Endodermal cell (in vitro differentiated cells): ENCODE measurements at regions not wholly inside any gene's neighbourhood (a gene's known extent, or its start where the extent isn't known, plus 50 kb on each side); places are given as distances from the start of the nearest gene placed in this dataset.
A peak's percentile ranks its signal among the peaks of the same experiment; 100 is the strongest.

ENCODE experiments used
- DNase-seq: peaks from one replicate; pipeline ENCODE4 v3.0.0-alpha.2; 2017
- H3K27ac ChIP-seq: 2 replicates; pipeline ENCODE4 v1.5.1; 2013; ENCODE audit warnings: mild to moderate bottlenecking, low read depth, low read length, moderate library complexity
- H3K27me3 ChIP-seq: 2 replicates; pipeline ENCODE4 v1.6.1; 2013; ENCODE audit warnings: mild to moderate bottlenecking, low read length, moderate library complexity; ENCODE audit not compliant: insufficient read depth, control insufficient read depth, poor library complexity, severe bottlenecking
- H3K36me3 ChIP-seq: 2 replicates; pipeline ENCODE4 v1.7.0; 2013; ENCODE audit warnings: mild to moderate bottlenecking, low read length, moderate library complexity; ENCODE audit not compliant: control insufficient read depth, insufficient read depth
- H3K4me1 ChIP-seq: one replicate; pipeline ENCODE4 v1.7.0; 2013; ENCODE audit warnings: low read length; ENCODE audit not compliant: control insufficient read depth, insufficient read depth
- H3K4me3 ChIP-seq: 2 replicates; pipeline ENCODE4 v1.5.1; 2013; ENCODE audit warnings: mild to moderate bottlenecking, low read length, moderate library complexity
- H3K9ac ChIP-seq: 2 replicates; pipeline ENCODE4 v1.6.1; 2013; ENCODE audit warnings: mild to moderate bottlenecking, low read length, moderate library complexity; ENCODE audit not compliant: poor library complexity, severe bottlenecking; ENCODE audit errors: extremely low read depth
- H3K9me3 ChIP-seq: 2 replicates; pipeline ENCODE4 v1.6.1; 2013; ENCODE audit warnings: mild to moderate bottlenecking, low read length, moderate library complexity; ENCODE audit not compliant: control insufficient read depth
- H3K27ac Mint-ChIP-seq: 2 replicates; pipeline ENCODE4 v1.8.0; 2020; ENCODE audit warnings: mixed read lengths
- H3K27me3 Mint-ChIP-seq: 2 replicates; pipeline ENCODE4 v1.8.0; 2021; ENCODE audit warnings: mild to moderate bottlenecking, mixed read lengths; ENCODE audit not compliant: insufficient read depth
- H3K36me3 Mint-ChIP-seq: 2 replicates; pipeline ENCODE4 v1.8.0; 2020; ENCODE audit warnings: low read depth, mixed read lengths
- H3K4me1 Mint-ChIP-seq: 2 replicates; pipeline ENCODE4 v1.8.0; 2020; ENCODE audit warnings: mixed read lengths
- H3K4me3 Mint-ChIP-seq: 2 replicates; pipeline ENCODE4 v1.8.0; 2020; ENCODE audit warnings: mild to moderate bottlenecking, moderate library complexity, mixed read lengths
- H3K9me3 Mint-ChIP-seq: 2 replicates; pipeline ENCODE4 v1.8.0; 2020; ENCODE audit warnings: mild to moderate bottlenecking, mixed read lengths
- CTCF ChIP-seq: fragments of 200-600 bp; sonication (generic); conservative IDR thresholded peaks from 2 replicates; pipeline ENCODE4 v1.5.0; 2021; ENCODE audit warnings: antibody characterized with exemption, mild to moderate bottlenecking
- WGBS, 2 experiments: methylation state at CpG; one replicate each; pipeline versions ENCODE4 v1.1.5 to v1.1.7; 2013; ENCODE audit warnings: missing lambda C conversion rate in 2 of 2, mixed read lengths in 1 of 2; ENCODE audit not compliant: insufficient coverage in 1 of 2, insufficient read length in 1 of 2; 5-methylcytosine and 5-hydroxymethylcytosine counted together

GRCh38 chr6:118710616-118711015 is 59.2 kb upstream of the CEP85L start:
- Mint-ChIP-seq H3K27ac (no peak overlapping the region), H3K27me3 (no peaks in the 10 kb centered on the region), H3K4me1 (peaks cover 27% of the 10 kb centered on the region), H3K9me3 (no peaks in the 10 kb centered on the region), H3K36me3 (no peaks in the 10 kb centered on the region), H3K4me3 (no peak overlapping the region)
- DNase-seq, result no peak
- H3K27ac ChIP-seq, result no peak overlapping the region
- H3K36me3 ChIP-seq, result no peaks in the 10 kb centered on the region
- no peaks in the 10 kb centered on the region for H3K9me3 ChIP-seq
- peaks cover 13% of the 10 kb centered on the region for H3K4me1 ChIP-seq
- no peaks in the 10 kb centered on the region for H3K27me3 ChIP-seq
- WGBS, 2 experiments, result 92 to 96% methylated on average over 4 to 5 of the region's 5 CpGs
- no peak overlapping the region for H3K4me3 ChIP-seq
- no peak overlapping the region for H3K9ac ChIP-seq
- TF ChIP-seq CTCF, result no peak

- no peaks in the 10 kb centered on the region for H3K27me3 Mint-ChIP-seq
- peaks cover 29% of the 10 kb centered on the region for H3K4me1 Mint-ChIP-seq
- H3K9me3 ChIP-seq, result no peaks in the 10 kb centered on the region
- peak overlapping the region; percentile 73 for H3K4me3 ChIP-seq
- WGBS, 2 experiments, result 0 to 61% methylated on average over 1 to 2 of the region's 3 CpGs
- no peaks in the 10 kb centered on the region for H3K36me3 Mint-ChIP-seq
- peaks cover 14% of the 10 kb centered on the region for H3K4me1 ChIP-seq
- DNase-seq, result no peak
- no peaks in the 10 kb centered on the region for H3K27me3 ChIP-seq
- no peaks in the 10 kb centered on the region for H3K9me3 Mint-ChIP-seq
- no peak overlapping the region for H3K27ac Mint-ChIP-seq
- no peak overlapping the region for H3K27ac ChIP-seq
- H3K9ac ChIP-seq, result no peak overlapping the region
- no peaks in the 10 kb centered on the region for H3K36me3 ChIP-seq
- peak overlapping the region; percentile 47 for H3K4me3 Mint-ChIP-seq
- no peak for TF ChIP-seq CTCF
Measured at GRCh38 chr6:118709859-118710350, 58.5 kb upstream of the CEP85L start.

- peaks cover 14% of the 10 kb centered on the region for H3K4me1 ChIP-seq
- H3K9ac ChIP-seq, result no peak overlapping the region
- H3K36me3 Mint-ChIP-seq, result no peaks in the 10 kb centered on the region
- 80 to 88% methylated on average over 5 of the region's 5 CpGs for WGBS, 2 experiments
- no peaks in the 10 kb centered on the region for H3K27me3 ChIP-seq
- no peaks in the 10 kb centered on the region for H3K27me3 Mint-ChIP-seq
- no peaks in the 10 kb centered on the region for H3K36me3 ChIP-seq
- H3K27ac ChIP-seq, result no peak overlapping the region
- no peaks in the 10 kb centered on the region for H3K9me3 ChIP-seq
- no peaks in the 10 kb centered on the region for H3K9me3 Mint-ChIP-seq
- DNase-seq, result no peak
- H3K4me3 Mint-ChIP-seq, result peak overlapping the region; percentile 47
- H3K4me3 ChIP-seq, result peak overlapping the region; percentile 73
- no peak overlapping the region for H3K27ac Mint-ChIP-seq
- H3K4me1 Mint-ChIP-seq, result peaks cover 29% of the 10 kb centered on the region
- TF ChIP-seq CTCF, result no peak
Measured at GRCh38 chr6:118708744-118709143, 57.4 kb upstream of the CEP85L start.
